ENCODE measurements at regions not wholly inside any gene's neighbourhood (a gene's known extent, or its start where the extent isn't known, plus 50 kb on each side); places are given as distances from the start of the nearest gene placed in this dataset.

- H3K4me3 ChIP-seq (ENCODE audit: low read depth, low read length): no peak overlapping the region
- TF ChIP-seq CTCF (IDR thresholded peaks at IDR 0.05; ENCODE audit: low read depth, low read length, missing control alignments): no peak
- no peak for DNase-seq (ENCODE audit: low read depth)
Measured at GRCh38 chr18:70663141-70663540, 374.3 kb downstream of the SOCS6 start.

- no peak for TF ChIP-seq CTCF (IDR thresholded peaks at IDR 0.05; ENCODE audit: low read depth, low read length, missing control alignments)
- no peak for DNase-seq (ENCODE audit: low read depth)
- no peak overlapping the region for H3K4me3 ChIP-seq (ENCODE audit: low read depth, low read length)
Measured at GRCh38 chr18:70662588-70662987, 373.7 kb downstream of the SOCS6 start.

GRCh38 chr18:70659036-70659925, 370.4 kb downstream of the SOCS6 start:
- TF ChIP-seq CTCF (IDR thresholded peaks at IDR 0.05; ENCODE audit: low read depth, low read length, missing control alignments): no peak
- H3K4me3 ChIP-seq (ENCODE audit: low read depth, low read length): no peak overlapping the region
- no peak for DNase-seq (ENCODE audit: low read depth)

- DNase-seq (ENCODE audit: low read depth): no peak
- TF ChIP-seq CTCF (IDR thresholded peaks at IDR 0.05; ENCODE audit: low read depth, low read length, missing control alignments): no peak
- H3K4me3 ChIP-seq (ENCODE audit: low read depth, low read length): no peak overlapping the region
Measured at GRCh38 chr18:70653671-70654070, 364.8 kb downstream of the SOCS6 start.

GRCh38 chr18:70650878-70651277, 362.0 kb downstream of the SOCS6 start:
- H3K4me3 ChIP-seq (ENCODE audit: low read depth, low read length): no peak overlapping the region
- TF ChIP-seq CTCF (IDR thresholded peaks at IDR 0.05; ENCODE audit: low read depth, low read length, missing control alignments): no peak
- DNase-seq (ENCODE audit: low read depth): no peak

- no peak for DNase-seq (ENCODE audit: low read depth)
- H3K4me3 ChIP-seq (ENCODE audit: low read depth, low read length): no peak overlapping the region
- no peak for TF ChIP-seq CTCF (IDR thresholded peaks at IDR 0.05; ENCODE audit: low read depth, low read length, missing control alignments)
Measured at GRCh38 chr18:70649683-70650082, 360.8 kb downstream of the SOCS6 start.

GRCh38 chr18:70645971-70646370, 357.1 kb downstream of the SOCS6 start:
- TF ChIP-seq CTCF (IDR thresholded peaks at IDR 0.05; ENCODE audit: low read depth, low read length, missing control alignments): no peak
- no peak for DNase-seq (ENCODE audit: low read depth)
- H3K4me3 ChIP-seq (ENCODE audit: low read depth, low read length): no peak overlapping the region
